AG09309 (cell line): ENCODE measurements at regions not wholly inside any gene's neighbourhood (a gene's known extent, or its start where the extent isn't known, plus 50 kb on each side); places are given as distances from the start of the nearest gene placed in this dataset.

ENCODE experiments used
- DNase-seq: peaks from one replicate; pipeline ENCODE4 v3.0.0-alpha.2; 2010; ENCODE audit warnings: low read depth
- H3K4me3 ChIP-seq: 2 replicates; pipeline ENCODE4 v1.5.1; 2011; ENCODE audit warnings: mild to moderate bottlenecking, low read depth, low read length, moderate library complexity; ENCODE audit not compliant: control insufficient read depth
- TF ChIP-seq, protein P1 (sequence below): IDR thresholded peaks from 2 replicates; pipeline ENCODE4 v1.5.1; 2011; ENCODE audit warnings: mild to moderate bottlenecking, low read depth, low read length, inconsistent platforms; ENCODE audit not compliant: insufficient read depth, control insufficient read depth; ENCODE audit errors: missing control alignments

DNA sequence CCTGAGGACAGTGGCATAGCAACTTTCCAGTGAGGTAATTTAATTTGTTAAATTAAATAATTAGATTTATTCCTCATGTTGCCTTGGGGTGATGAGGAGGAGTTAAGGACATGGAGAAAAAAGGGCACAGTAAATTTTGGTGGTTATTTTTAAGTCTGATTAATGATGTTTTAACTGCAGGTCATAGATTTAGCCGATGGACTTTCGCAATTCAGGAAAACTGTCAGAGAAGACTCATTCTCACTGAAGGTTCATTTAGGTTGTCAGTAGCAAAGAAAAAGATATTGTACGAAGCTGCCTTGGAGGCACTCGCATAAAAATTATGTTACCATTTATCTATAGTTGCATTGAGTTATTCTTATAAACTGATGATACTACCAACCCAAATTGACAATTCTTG lies 164.2 kb upstream of the PITX2 start:
- no peak for DNase-seq
- TF ChIP-seq, protein P1, sequence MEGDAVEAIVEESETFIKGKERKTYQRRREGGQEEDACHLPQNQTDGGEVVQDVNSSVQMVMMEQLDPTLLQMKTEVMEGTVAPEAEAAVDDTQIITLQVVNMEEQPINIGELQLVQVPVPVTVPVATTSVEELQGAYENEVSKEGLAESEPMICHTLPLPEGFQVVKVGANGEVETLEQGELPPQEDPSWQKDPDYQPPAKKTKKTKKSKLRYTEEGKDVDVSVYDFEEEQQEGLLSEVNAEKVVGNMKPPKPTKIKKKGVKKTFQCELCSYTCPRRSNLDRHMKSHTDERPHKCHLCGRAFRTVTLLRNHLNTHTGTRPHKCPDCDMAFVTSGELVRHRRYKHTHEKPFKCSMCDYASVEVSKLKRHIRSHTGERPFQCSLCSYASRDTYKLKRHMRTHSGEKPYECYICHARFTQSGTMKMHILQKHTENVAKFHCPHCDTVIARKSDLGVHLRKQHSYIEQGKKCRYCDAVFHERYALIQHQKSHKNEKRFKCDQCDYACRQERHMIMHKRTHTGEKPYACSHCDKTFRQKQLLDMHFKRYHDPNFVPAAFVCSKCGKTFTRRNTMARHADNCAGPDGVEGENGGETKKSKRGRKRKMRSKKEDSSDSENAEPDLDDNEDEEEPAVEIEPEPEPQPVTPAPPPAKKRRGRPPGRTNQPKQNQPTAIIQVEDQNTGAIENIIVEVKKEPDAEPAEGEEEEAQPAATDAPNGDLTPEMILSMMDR = no peak
- H3K4me3 ChIP-seq = no peak overlapping the region

DNA sequence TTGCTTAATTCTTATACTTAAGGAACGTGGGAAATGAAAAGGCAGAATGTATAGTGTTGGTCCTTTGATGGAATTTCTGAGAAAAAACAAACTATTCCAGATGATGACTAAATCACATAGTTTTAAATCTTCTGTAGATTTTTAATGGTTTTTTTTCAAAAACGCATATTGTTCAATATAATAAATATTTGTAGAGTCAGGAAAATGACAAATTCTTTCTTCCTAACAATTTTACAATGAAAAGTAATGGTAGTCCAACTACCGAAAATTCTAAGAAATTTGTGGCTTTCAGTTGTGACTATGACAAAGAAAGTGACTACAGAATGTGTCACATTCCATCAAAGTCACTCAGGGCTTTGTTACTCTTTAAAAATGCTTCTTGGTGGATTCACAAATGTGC lies 164.8 kb upstream of the PITX2 start:
- no peak overlapping the region for H3K4me3 ChIP-seq
- TF ChIP-seq, protein P1 = no peak
- DNase-seq = no peak

DNA sequence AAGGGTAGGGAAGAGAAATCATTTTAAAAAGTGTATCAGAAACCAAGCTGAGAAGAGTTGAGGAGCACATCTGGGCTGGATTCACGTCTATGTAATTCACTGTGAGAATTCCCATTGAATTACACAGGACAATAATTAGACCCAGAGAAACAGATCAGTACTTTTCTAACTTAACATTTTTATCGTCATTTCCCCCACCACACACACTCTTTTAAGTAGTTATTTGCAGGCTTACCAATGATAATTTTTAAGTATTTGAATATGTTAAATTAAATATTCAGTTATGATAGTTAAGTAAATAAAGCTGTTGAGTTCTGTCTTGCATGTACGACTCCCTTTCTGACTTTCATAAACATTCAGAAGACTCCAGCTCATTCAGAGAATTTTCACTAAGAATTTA lies 165.4 kb upstream of the PITX2 start:
- TF ChIP-seq, protein P1 = no peak
- no peak overlapping the region for H3K4me3 ChIP-seq

DNA sequence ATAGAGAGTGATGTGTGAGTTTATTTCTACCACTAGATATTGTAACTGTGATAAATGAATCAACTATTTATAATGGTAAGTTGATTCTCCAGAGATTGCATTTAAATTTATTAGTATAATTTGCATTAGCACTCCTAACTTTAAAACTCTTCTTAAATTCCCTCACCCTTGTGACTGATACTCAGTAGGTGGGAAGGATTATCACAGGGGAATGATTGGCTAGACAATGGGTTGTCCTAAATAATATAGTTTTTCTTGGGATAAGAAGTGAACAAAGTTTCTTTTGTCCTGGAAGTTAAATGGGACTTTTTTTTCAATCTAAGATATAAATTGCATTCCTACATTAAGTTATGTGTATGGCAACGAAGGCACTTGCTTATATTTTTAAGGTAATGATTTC lies 169.2 kb upstream of the PITX2 start:
- TF ChIP-seq, protein P1 = no peak
- no peak for DNase-seq

More for the DNA sequence above, 165.4 kb upstream of the PITX2 start:
- DNase-seq = no peak

DNA sequence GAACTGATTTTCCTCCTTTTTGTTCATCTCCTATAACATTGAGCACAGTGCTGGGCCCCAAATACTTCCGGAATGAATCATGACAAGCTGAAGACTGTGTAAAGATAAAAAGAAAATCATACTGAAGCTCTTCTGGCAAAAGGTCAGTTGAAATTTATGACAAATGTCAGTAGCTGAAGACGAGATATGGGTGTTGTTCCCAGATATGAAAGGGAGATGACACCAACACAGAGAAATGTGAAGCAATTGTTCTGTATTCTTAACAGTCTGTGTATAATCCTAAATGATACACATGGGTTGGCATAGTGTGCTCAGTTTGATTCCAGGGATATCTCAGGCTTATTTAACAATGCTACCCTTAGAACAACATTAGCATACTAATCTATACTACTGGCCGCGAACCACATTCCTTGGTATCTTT lies 170.5 kb upstream of the PITX2 start:
- DNase-seq = peak; percentile 17
- H3K4me3 ChIP-seq = no peak overlapping the region
- TF ChIP-seq, protein P1 = no peak

More for the DNA sequence above, 169.2 kb upstream of the PITX2 start:
- no peak overlapping the region for H3K4me3 ChIP-seq

DNA sequence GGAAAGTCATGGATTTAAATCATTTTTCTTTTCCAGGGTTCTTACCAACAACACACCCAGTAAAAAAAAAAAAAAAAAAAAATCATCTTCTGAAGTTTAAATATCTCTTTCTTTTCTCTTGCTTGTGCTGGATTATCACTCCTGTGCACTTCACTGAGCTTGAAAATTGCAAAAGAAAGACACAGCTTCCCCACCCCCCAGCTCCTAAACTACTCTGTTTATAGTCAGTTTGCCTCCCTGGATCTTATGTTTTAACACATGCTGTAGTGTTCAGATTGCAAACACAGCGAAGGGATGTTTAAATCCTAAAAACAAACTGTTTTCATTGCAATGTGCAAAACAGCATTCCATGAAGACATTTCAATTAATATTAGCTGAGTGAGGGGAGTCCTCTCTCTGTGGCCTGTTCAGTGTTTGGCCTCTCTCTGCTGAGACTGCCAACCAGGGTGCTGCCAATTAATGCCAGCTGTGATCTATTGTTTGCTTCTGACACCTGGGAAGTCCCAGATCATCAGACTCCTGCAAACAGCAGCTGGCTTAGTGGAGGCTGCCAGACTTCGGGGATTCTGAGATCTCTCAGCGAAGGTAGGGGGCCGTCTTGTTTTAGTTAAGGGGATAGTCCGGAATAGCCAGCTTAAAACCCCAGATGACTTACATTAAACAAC lies 171.1 kb upstream of the PITX2 start:
- no peak overlapping the region for H3K4me3 ChIP-seq
- DNase-seq = no peak
- TF ChIP-seq, protein P1 = no peak

DNA sequence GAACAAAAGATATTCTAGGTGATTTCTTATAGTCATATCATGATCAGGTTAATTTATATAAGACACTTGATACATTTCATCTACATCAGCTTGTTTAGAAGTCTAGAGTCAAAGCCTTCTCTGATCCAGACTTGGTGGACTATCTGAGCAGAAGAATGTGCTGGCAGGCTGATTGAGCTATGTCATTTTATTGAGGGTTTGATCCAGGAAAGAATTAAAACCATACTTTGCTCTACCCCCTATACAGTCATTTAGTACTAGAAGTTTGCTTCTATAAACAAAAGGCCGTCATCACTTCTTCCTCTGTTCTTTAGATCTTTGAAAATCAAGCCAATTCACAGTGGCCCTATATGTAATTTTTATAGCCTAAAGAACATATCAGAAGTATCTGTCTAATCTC lies 173.1 kb upstream of the PITX2 start:
- H3K4me3 ChIP-seq = no peak overlapping the region
- no peak for DNase-seq
- TF ChIP-seq, protein P1 = no peak
